SIG-M5 treated with dmso at 0.1 percent for 504 hours (cell line): ENCODE measurements at regions not wholly inside any gene's neighbourhood (a gene's known extent, or its start where the extent isn't known, plus 50 kb on each side); places are given as distances from the start of the nearest gene placed in this dataset.

ENCODE experiments used
- DNase-seq: peaks from one replicate; lab custom pipeline; 2025; ENCODE audit not compliant: unreplicated experiment; lab: John Stamatoyannopoulos, UW

DNA sequence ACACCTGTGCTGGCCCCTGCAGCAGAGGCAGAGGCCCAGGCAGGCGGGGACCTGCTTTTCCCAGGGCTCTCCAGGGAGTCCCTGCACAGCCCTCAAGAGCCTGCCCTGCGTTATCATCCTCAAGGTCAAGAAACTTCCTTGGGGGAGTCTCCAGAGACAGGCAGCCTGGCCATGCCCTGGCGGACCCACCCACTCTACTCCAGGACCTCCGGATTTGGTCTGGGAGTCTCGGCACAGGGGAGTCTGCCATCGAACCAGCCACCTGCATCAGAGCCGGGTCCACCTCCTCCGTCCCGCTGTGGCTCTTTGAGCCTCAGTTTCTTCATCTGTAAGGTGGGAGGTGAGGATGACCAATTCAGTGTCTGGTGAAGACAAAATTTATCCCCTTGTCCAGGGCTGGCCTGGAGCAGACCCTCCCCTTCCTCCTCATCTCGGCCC, 75.3 kb upstream of the TNRC6C start:
- no peak for DNase-seq

DNA sequence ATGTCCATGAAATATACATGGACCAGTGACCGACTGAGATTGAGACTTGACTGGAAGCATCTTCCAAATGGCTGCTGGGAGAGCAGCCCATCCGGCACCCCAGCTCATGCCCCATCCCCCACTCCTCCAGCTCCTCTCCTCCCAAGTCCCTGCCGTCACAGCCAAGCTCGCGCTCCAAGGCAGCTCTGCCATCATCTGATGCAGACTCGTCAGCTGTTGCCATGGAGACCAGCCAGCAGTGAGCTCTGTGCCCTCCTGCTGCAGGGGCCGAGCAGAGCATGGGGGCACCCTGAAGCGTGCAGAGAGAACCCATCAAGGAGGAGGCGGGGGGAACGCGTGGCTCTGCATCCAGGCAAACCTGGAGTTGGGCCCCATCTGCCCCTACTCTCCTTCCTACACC, 74.5 kb upstream of the TNRC6C start:
- no peak for DNase-seq

DNA sequence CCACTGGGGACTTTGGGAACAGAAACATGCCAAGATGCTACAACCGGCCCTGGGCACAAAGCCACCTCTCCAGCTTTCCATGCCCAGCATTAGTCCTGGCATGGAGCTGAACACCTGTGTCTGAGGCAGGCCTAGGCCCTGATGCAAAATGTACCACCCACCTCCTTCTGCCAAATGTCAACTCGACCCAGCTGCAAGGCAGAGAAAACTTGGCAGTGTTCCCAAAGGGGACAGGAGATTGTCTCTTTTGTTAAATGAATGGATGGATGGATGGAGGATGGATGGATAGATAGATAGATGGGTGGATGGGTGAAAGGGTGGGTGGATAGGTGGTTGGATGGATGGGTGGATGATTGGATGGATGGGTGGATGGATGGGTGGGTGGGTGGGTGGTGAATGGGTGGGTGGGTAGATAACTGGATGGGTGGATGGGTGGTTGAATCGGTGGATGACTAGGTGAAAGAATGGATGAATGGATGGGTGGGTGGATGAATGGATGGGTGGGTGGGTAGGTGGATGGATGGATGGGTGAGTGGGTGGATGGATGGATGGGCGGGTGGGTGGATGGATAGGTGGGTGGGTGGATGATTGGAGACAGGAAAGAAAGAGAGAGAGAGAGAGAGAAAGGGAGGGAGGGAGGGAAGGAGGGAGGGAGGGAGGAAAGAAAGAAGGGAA, 73.4 kb upstream of the TNRC6C start:
- DNase-seq, result no peak

DNA sequence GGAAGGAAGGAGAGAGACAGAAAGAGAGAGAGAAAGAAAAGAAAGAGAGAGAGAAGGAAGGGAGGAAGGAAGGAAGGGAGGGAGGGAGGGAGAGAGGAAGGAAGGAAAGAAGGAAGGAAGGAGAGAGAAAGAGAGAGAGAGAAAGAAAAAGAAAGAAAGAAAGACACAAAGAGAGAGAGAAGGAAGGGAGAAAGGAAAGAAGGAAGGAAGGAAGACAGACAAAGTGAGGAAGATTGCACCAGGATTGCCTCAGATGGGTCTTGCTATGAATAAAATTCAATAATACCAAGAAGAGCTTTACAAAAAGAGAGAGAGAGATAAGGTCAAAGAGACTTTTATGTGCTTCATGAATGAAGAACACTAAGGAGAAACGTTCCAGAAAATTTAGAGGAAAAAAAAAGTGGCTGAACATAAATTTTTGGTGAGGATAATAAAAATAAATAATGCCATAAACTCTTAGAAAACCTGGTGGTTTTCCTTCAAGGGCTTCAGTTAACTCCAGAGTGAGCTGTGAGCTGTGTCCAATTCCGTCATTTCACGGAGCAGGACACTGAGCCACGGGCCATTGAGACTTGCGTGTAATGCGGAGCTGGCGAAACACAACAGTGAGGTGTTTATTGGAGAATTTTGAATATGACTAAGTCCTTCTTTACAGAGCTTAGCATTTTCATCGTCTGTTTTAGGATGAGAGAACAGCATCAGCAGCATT, 72.7 kb upstream of the TNRC6C start:
- no peak for DNase-seq

DNA sequence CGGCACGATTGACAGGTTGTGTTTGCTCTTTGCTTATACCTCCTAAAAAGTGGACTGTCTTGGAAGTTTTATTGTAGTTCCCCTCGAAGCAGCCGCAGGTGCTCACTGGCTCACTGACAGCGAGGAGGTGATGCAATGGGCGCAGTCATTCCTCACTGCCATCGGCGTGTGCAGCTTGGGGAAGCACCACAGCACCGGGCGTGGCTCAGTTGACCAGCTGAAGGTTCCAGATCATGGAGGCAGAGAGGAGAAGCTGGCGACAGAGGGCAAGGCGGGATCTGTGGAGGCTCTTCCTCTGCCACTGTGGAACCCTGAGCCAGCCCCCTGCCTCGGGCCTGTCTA, 72.1 kb upstream of the TNRC6C start:
- DNase-seq, result peak; percentile 26

DNA sequence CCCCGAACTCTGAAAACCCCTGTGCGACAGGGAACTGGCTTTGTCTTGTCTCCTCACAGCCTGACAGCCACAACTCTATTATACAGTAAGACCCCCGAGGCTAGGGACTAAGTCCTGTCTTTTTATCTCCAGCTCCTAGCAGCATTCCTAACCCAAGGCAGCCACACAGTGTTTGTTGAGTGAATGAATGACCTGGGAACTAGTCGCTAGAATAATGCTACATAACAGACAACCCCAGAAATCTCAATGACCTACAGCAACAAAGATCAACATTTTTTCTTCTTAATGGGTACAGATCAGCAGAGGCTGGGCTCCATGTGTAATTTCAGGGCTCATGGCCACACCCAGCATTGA, 71.4 kb upstream of the TNRC6C start:
- DNase-seq, result no peak

DNA sequence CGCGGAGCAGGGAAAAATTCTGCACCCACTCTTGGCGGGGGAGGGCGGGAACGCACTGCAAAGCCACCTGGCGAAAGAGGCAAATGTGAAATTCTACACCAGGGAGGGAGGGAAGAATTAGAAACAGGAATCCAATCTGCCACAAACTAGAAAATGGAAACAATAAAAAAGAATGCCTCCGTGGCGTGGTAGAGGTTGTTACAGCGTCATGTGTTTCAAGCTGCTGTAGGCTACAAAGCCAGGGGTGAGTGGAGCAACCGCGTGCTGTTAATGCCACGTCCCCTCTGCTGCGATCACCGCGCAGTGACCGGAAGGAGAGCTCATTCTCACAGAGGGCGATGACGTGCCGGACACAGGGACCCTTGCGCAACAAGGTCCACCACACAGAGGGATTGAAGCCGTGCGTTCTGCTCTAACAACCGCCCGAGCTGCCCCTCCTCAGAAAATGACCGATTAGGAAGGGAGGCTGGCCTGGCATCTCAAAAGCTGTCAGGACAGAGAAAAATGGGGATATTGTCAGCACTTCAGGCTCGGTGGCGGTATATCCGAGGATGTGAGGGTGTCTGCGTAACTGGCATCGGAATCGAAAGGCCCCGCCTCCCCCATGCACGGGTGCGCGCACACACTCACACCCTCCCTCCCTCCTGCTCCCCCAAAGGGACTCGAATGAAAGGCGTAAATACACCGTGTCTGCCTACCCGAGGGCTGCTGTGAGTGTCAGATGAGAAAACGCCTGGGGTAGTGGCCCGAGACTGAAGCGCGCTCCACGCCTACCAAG, 70.8 kb upstream of the TNRC6C start:
- no peak for DNase-seq

DNA sequence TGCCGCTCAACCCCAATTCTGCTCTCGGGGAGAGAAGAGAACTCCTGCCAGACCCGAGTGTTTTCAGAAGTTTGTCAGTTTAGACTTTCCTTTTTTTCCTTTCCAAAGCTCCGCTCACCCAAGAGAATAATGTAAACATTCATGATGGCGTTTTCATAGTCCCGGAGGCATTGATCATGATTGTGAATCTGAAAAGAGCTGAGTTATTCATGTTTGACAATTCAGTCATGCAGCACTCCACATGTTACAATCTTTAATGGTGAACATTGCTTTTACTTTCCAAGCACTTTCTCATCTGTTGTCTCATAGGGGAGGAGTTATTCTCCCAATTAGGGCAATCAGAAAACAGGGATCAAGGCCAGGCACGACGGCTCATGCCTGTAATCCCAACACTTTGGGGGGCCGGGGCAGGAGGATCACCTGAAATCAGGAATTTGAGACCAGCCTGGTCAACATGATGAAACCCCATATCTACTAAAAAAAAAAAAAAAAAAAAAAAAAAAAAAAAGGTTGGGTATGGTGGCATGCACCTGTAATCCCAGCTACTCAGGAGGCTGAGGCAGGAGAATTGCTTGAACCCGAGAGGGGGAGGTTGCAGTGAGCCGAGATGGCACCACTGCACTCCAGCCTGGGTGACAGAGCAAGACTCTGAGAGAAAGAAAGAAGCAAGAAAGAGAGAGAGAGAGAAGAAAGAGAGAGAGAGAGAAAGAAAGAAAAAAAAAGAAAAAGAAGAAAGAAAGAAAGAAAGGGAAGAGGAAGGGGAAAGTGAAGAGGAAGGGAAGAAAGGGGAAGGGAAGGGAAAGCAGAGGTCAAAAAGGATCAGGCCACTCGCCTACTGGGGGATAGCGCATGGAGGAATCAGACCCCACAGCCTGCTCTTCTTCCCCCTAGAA, 70.0 kb upstream of the TNRC6C start:
- no peak for DNase-seq

DNA sequence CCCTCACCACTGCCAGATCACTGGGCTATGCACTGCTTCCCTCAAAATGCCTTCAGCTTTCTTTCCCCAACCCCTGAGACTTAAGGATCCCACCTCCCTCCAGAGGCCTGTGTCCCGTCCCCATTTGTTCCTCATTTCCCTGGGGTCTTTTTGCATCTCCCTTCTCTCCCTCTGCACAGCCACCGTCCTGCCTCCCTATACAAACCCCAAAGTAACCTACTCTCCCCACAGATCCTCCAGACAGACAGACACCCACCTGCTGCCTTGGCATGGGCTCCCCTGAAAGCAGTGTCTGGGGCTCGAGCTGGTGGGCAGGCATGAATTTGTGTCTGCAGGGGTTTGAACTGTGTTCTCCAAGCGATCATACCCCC, 69.4 kb upstream of the TNRC6C start:
- DNase-seq, result no peak

DNA sequence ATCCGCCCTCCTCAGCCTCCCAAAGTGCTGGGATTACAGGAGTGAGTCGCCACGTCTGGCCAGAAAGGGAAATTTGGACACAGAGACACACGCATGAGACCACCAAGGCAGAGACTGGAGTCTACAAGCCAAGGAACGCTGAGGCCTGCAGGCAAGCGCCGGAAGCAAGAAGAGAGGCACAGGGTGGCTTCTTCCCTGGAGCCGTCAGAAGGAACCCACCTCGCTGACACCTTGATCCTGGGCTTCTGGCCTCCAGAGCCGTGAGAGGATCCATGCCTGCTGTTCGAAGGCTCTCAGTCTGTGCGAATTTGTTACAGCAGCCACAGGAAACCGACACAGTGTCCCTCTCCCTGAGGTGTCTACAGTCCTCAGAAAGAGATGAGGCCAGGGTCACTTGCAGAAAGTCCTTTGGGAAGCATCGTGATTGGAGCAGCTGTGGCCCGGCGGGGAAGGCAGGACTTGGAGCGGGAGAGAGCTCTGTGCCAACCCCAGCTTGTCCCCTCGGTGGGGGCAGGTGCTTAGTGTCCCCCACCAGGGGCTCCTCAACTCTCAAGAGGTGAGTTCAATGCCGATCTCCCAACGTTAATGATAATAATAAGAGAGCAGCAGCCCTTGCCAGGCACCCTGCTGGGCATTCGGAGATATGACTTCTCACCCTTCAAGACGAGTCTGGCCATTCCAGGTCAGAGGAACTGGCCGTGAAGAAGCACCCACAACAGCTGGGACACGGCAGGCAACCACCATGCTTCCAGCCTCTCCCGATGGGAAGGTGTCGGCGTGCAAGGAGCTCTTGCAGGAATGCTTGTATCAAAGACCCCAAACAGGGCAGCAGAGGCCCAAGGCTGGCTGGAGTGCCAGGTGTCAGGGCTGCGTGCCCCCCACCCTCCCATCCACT, 68.4 kb upstream of the TNRC6C start:
- DNase-seq, result no peak

DNA sequence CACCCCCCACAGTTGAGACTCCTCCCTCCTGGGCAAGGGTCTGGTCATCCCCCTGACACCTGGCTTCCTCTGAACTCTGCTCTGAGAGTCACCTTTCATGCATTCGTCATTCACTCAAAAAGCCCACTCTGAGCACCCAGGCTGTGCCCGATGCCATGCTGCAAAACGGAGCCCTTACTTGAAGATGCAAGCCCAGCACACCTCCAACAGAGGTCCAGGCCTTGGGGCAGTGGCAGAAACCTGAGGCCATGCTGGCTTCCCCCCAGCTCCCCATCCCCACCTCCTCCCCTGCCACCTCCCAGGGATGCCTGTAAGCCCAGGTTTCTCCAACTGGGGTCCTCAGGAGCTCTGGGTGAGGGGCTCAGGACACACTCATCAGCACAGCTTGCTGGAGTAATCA, 67.7 kb upstream of the TNRC6C start:
- DNase-seq, result no peak

DNA sequence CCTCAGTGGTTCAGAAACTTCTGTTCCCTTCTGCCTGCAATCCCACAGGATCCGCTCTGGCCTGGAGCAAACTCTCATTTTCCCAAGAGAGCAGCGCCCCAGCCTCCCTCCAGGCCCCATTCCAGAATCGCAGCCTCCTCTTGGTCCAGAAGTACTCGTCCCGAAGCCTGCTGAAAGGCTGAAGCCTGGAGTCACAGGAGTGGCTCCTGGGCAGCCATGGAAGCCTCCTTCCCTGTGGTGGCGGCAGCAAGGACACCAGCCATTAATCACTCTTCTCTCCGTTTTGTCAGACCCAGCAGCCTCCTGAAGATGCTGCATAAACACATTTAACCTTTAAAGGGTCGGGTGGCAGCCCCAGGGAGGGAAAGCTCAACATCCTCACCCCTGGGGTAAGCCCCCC, 66.9 kb upstream of the TNRC6C start:
- no peak for DNase-seq

DNA sequence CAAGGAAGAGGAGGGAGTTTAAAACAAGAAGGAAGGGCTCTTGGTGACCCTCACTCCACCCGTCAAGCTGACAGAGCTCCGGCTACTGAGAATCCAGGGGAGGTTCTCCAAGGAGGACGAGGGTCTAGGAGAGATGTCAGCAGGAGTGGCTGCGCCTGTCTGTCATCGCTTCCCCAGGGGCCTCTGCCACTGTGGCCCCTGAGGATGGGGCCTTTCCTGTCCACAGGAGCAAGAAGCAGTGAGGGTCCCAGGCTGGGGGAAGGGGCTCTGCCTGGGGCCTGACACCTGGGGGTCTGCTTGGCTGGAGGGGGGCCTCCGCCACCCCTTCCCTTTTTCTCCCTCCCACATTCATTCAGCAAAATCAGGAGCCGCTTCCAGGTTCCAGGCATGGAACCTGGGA, 66.5 kb upstream of the TNRC6C start:
- DNase-seq, result no peak

DNA sequence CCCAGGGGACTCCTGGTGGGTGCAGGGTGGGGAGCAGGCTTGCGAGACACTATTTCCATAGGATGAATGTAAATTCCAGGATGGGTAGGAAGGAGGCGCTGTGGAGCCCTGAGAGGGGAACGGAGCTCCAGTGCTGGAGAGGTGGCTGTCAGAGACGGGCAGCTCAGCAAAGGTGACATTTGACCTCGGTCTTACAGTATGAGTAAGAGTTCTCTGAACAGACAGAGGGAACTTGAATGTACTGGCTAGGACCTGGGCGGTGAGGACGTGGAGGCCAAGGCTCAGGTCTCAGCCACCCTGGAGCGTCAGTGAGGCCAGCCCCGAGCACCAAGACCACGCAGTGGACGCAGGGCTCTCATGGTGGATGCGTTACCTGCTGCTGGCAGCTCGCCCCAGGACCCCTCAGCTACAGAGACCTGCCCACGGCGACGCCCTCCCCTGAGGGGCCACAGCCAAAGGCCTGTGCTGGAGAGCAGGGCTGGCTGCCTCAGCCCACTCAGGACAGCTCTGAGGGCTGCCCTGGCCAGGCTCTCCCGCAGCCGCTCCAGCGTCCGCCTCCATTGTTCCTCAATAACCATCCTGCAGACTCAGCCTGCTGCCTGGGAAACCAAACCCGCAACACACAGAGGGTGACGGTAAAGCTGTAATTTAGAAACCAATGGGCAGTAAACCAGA, 65.9 kb upstream of the TNRC6C start:
- DNase-seq, result no peak

DNA sequence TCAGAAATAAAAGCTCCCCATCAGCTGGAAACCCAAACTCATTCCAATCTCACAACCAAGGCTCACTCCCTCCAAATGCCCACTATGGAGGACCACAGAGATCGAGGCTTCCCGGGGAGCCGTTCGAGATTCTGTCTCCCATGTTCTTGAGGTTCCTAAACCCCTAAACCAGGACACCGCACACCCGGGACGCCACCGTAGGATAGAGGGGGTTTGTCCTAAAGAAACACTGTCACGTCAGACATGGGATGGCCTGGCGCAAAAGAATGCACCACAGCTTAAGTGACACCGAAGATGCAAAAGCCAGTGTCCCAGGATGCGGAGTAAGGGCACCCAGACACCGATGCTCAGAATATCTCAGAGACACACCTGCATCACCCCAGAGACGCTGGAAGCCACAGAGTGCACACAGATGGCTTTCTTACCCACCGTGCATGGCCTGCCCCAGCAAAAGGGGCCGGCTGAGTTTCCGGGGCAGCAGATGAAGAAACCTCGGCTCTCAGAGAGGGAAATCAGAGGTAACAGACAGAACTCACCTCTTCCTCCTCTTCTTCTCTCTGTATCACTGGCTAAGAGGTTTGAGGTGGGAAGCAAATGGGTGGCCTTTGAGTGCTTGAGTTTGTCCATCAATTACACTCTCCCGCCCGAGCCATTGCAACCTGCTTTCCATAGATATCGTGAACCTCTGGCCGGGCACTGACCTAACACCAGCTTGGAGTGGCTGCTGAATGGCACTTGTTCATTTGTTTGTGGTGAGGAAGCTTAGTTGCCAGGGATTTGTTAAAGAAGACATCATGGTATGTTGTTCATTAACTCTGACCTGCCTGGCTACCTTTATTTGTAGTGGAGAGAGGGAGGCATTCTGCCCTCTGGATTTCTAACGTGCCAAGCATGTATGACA, 65.1 kb upstream of the TNRC6C start:
- DNase-seq, result no peak

DNA sequence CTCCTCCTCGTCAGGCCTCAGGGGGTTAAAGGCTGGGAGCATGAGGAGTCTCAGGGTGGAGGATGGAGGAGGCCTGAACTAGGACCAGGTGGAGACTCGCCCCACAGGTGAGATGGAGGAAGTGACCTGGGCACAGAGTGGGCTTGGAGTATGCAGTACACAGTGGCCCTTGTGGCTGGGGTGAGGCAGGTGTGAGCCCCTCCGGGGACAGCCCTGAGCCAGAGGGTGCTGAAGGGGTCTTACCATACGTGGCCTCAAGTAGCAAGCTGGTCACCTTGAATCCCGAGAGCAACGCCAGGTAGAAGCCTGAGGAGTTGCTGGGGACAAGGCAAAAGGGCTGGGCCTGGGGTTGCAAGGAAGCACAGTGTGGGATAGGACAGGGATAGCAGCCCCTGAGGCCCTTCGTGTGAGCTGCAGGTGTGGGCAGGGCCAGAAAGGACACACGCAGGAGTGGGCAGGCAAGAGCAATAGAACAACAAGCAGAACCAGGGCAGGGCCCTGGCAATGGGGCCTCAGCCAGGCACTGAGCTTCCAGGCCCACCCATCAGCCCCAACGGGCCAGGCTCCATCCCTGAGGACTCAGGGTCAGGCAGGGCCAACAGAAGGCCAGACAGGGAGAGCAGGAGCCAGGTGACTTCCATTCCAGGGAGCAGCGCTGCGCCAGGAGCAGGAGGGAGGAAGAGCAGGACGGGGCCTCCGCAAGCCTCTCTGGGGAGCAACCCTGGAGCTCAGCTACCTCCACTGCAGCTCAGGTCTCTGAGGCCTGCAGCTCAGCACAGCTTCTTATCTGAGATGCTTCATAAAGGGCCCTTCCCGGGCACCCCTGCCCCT, 64.2 kb upstream of the TNRC6C start:
- DNase-seq, result no peak

DNA sequence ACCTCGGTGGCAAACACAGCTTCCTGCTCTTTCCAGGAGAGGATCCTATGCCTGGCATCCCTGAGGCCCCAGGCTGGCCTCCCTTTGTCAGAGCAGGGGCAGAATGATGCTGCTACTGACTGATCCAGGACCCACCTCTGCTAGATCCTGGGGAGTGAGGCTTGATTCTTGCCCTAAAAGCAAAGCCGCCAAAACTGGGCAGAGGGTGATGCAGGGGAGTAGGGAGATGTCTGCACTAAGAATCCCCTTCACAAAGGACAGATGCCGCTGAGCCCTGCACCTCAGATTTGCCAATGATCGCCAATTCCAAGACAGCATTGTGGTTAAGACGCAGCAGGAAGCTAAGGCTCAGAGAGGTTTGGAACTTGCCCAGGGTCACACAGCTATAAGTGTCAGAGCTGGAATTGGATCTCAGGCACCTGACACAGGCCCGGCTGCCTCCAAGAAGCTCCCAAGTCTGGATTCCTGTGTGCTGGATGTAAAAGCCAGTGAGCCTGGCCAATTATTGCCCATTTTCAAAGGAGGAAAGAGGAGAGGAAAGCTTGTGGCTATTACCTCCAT, 60.7 kb upstream of the TNRC6C start:
- no peak for DNase-seq
